ENCODE measurements at regions not wholly inside any gene's neighbourhood (a gene's known extent, or its start where the extent isn't known, plus 50 kb on each side); places are given as distances from the start of the nearest gene placed in this dataset.

DNA sequence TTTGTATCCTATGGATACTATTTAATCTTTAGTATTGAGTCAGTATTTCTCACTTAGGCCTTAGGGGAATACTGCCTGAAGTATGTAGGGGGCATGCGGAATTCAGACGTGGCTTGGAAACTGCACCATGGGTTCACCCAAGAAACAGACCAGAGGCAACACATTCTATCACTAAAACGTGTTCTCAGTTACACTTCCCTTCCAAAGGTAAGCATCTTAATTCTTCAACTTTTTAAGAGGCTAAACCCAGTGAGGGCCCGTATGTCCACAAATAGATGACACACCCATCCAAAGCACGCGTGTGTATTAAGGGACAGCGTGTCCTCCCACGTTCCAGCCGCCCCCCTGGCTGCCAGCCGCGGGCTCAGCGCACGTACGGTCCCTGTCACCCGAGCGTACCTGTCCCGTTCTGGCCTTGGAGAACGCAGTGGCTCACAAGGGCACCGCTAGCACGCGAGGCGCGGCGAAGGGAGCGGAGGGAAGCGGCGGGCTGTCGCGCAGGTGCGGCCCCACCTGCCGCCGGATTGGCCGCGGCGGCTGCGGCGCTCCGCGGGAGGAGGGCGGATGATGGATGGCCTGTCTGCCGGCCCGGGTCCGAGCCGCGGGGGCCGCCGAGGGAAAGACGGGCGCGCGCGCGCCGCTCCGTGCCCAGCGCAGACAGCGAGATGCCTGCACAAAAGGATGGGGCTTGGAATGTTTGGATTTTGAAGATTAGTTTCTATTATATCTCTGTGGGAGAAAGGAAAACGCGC lies 1003.9 kb upstream of the NR2F2 start:
- Histone ChIP-seq H2AFZ (ENCODE audit: low read length) (no peak overlapping the region), H3K4me3 (ENCODE audit: low read length) (no peak overlapping the region), H3K9me3 (ENCODE audit: low read length) (peaks cover 17% of the 10 kb centered on the region)

DNA sequence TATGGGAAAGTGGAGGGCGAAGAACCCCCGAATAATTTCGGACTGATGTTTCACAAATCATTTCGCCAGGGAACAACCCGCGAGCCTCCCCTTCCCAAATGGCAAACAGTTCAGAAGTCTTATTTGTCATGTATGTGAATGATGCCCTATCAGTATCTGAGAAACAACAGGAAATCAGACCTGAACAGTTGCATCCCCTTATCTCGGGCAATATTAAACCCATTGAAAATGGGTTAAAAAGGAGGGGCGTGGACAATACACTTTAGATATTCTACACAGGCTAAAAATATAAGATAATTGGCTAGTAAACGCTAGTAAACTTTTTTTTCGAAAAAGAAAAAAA lies 1003.3 kb upstream of the NR2F2 start:
- Histone ChIP-seq H3K27me3 (ENCODE audit: low read length) (no peaks in the 10 kb centered on the region), H4K20me1 (ENCODE audit: insufficient read depth, low read depth, low read length) (no peaks in the 10 kb centered on the region), H3K9me3 (ENCODE audit: low read length) (peaks cover 17% of the 10 kb centered on the region), H3K4me2 (ENCODE audit: low read depth, low read length, poor library complexity, severe bottlenecking) (no peak overlapping the region), H3K79me2 (ENCODE audit: low read length) (no peaks in the 10 kb centered on the region), H3K9me2 (replicated peaks; ENCODE audit: insufficient read depth, low read length) (no peaks in the 10 kb centered on the region), H3K9ac (ENCODE audit: low read length) (no peak overlapping the region), H2AFZ (ENCODE audit: low read length) (no peak overlapping the region), H3K4me1 (ENCODE audit: low read length) (no peaks in the 10 kb centered on the region), H3K36me3 (ENCODE audit: insufficient read depth, low read length) (no peaks in the 10 kb centered on the region), H3K27ac (ENCODE audit: low read length) (no peak overlapping the region), H3K4me3 (ENCODE audit: low read length) (no peak overlapping the region)
- no peak for DNase-seq

More for the DNA sequence above, 1003.9 kb upstream of the NR2F2 start:
- Histone ChIP-seq H3K4me1 (ENCODE audit: low read length) (no peaks in the 10 kb centered on the region), H3K79me2 (ENCODE audit: low read length) (no peaks in the 10 kb centered on the region), H3K27me3 (ENCODE audit: low read length) (no peaks in the 10 kb centered on the region), H3K36me3 (ENCODE audit: insufficient read depth, low read length) (no peaks in the 10 kb centered on the region), H3K9me2 (replicated peaks; ENCODE audit: insufficient read depth, low read length) (no peaks in the 10 kb centered on the region), H4K20me1 (ENCODE audit: insufficient read depth, low read depth, low read length) (no peaks in the 10 kb centered on the region), H3K27ac (ENCODE audit: low read length) (no peak overlapping the region), H3K9ac (ENCODE audit: low read length) (no peak overlapping the region), H3K4me2 (ENCODE audit: low read depth, low read length, poor library complexity, severe bottlenecking) (no peak overlapping the region)
- no peak for DNase-seq

DNA sequence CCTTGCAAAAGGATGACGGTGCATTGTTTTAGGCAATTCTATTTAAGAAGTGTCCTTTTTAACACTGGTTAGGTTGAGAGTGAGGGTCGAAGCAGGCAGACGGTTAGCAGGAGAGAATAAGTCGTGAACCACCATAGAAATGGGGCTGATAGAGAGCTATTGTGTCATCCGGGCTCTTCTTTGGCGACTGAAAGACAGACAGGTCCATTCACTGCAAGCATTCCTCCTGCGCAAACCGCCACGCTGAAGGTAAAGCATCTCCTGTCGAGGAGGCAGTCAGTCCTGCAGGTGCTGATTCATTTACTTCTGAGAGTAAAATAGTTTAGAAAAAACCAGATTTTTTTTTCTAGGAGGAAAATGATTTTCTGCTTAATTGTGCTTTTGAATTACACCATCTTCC lies 1002.8 kb upstream of the NR2F2 start:
- no peak overlapping the region for H3K9ac ChIP-seq (ENCODE audit: low read length)

DNA sequence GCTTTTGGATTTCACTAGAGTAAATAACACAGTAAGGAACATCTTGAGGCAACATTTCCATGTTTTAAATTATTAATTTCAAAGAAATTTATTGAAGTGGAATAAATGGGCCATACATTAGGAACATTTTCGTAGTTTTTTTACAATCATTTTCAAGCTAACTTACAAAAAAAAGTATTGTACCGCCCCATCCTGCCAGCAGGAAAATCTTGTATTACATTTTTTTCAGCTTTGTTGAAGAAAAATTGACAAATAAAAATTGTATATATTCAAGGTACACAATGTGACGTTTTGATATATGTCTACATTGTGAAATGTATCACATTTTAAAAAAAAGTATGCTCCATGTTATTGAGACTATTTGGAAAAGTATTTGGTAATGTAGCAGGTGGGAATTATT lies 1001.9 kb upstream of the NR2F2 start:
- H3K79me2 ChIP-seq (ENCODE audit: low read length) = no peaks in the 10 kb centered on the region
- H3K9me2 ChIP-seq (replicated peaks; ENCODE audit: insufficient read depth, low read length) = no peaks in the 10 kb centered on the region
- H3K9me3 ChIP-seq (ENCODE audit: low read length) = peaks cover 15% of the 10 kb centered on the region
- H3K4me2 ChIP-seq (ENCODE audit: low read depth, low read length, poor library complexity, severe bottlenecking) = no peak overlapping the region
- no peaks in the 10 kb centered on the region for H3K4me1 ChIP-seq (ENCODE audit: low read length)
- no peak for DNase-seq
- H3K36me3 ChIP-seq (ENCODE audit: insufficient read depth, low read length) = no peaks in the 10 kb centered on the region
- H3K9ac ChIP-seq (ENCODE audit: low read length) = no peak overlapping the region
- no peaks in the 10 kb centered on the region for H3K27me3 ChIP-seq (ENCODE audit: low read length)
- no peak overlapping the region for H2AFZ ChIP-seq (ENCODE audit: low read length)
- H3K4me3 ChIP-seq (ENCODE audit: low read length) = no peak overlapping the region
- no peak overlapping the region for H3K27ac ChIP-seq (ENCODE audit: low read length)
- H4K20me1 ChIP-seq (ENCODE audit: insufficient read depth, low read depth, low read length) = no peaks in the 10 kb centered on the region

More for the DNA sequence above, 1002.8 kb upstream of the NR2F2 start:
- H2AFZ ChIP-seq (ENCODE audit: low read length) = no peak overlapping the region
- H3K27ac ChIP-seq (ENCODE audit: low read length) = no peak overlapping the region
- no peaks in the 10 kb centered on the region for H3K4me1 ChIP-seq (ENCODE audit: low read length)
- no peaks in the 10 kb centered on the region for H4K20me1 ChIP-seq (ENCODE audit: insufficient read depth, low read depth, low read length)
- no peak for DNase-seq
- no peaks in the 10 kb centered on the region for H3K36me3 ChIP-seq (ENCODE audit: insufficient read depth, low read length)
- H3K9me2 ChIP-seq (replicated peaks; ENCODE audit: insufficient read depth, low read length) = no peaks in the 10 kb centered on the region
- H3K27me3 ChIP-seq (ENCODE audit: low read length) = no peaks in the 10 kb centered on the region
- H3K9me3 ChIP-seq (ENCODE audit: low read length) = peaks cover 17% of the 10 kb centered on the region
- no peak overlapping the region for H3K4me3 ChIP-seq (ENCODE audit: low read length)
- no peaks in the 10 kb centered on the region for H3K79me2 ChIP-seq (ENCODE audit: low read length)
- no peak overlapping the region for H3K4me2 ChIP-seq (ENCODE audit: low read depth, low read length, poor library complexity, severe bottlenecking)

DNA sequence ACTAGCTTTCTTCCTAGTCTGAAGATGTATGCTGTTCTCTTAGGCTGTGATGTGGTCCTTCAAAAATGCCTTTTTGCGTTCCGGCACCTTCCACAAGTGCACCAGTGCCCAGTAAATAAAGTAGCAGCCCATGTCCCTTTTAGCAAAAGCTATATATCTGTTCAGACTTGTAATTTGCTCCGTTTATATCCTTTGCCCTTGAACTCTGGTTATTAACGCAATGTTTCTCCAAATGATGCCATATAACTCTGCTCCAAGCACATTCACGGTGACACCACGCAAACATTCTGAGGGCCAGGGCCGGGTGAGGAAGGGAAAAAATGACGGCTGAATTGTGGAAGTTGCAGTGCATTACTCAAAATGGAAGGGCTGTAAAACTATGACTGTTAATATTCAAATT lies 1001.1 kb upstream of the NR2F2 start:
- no peaks in the 10 kb centered on the region for H3K79me2 ChIP-seq (ENCODE audit: low read length)
- no peaks in the 10 kb centered on the region for H3K27me3 ChIP-seq (ENCODE audit: low read length)
- no peak overlapping the region for H3K27ac ChIP-seq (ENCODE audit: low read length)
- no peak overlapping the region for H3K9ac ChIP-seq (ENCODE audit: low read length)
- H3K4me1 ChIP-seq (ENCODE audit: low read length) = no peaks in the 10 kb centered on the region
- no peak overlapping the region for H3K4me3 ChIP-seq (ENCODE audit: low read length)
- no peak overlapping the region for H3K4me2 ChIP-seq (ENCODE audit: low read depth, low read length, poor library complexity, severe bottlenecking)
- no peaks in the 10 kb centered on the region for H3K9me2 ChIP-seq (replicated peaks; ENCODE audit: insufficient read depth, low read length)
- no peak overlapping the region for H2AFZ ChIP-seq (ENCODE audit: low read length)
- no peak for DNase-seq
- no peaks in the 10 kb centered on the region for H3K36me3 ChIP-seq (ENCODE audit: insufficient read depth, low read length)
- H3K9me3 ChIP-seq (ENCODE audit: low read length) = peaks cover 10% of the 10 kb centered on the region; the same call in 1 of the 2 replicates
- no peaks in the 10 kb centered on the region for H4K20me1 ChIP-seq (ENCODE audit: insufficient read depth, low read depth, low read length)

DNA sequence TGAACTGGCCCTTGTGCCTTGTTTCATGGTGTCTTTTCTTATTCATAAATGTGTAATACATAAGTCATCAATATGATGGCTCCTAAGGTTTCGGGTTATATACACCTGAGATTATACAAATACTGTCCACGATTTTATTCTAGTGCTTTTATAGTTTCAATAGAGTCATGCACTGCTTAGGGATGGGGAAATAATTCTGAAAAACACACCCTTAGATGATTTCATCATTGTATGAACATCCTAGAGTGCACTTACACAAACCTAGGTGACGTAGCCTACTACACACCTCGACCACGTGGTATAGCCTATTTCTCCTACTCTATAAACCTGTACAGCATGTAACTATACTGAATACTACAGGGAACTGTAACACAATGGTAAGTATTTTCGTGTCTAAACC lies 988.8 kb upstream of the NR2F2 start:
- no peaks in the 10 kb centered on the region for H3K36me3 ChIP-seq (ENCODE audit: insufficient read depth, low read length)
- no peak overlapping the region for H3K27ac ChIP-seq (ENCODE audit: low read length)
- peaks cover 24% of the 10 kb centered on the region for H3K9me3 ChIP-seq (ENCODE audit: low read length)
- H2AFZ ChIP-seq (ENCODE audit: low read length) = no peak overlapping the region
- DNase-seq = no peak
- H3K9ac ChIP-seq (ENCODE audit: low read length) = no peak overlapping the region
- no peaks in the 10 kb centered on the region for H3K27me3 ChIP-seq (ENCODE audit: low read length)
- no peak overlapping the region for H3K4me2 ChIP-seq (ENCODE audit: low read depth, low read length, poor library complexity, severe bottlenecking)
- no peaks in the 10 kb centered on the region for H4K20me1 ChIP-seq (ENCODE audit: insufficient read depth, low read depth, low read length)
- no peaks in the 10 kb centered on the region for H3K4me1 ChIP-seq (ENCODE audit: low read length)
- no peak overlapping the region for H3K4me3 ChIP-seq (ENCODE audit: low read length)
- no peaks in the 10 kb centered on the region for H3K9me2 ChIP-seq (replicated peaks; ENCODE audit: insufficient read depth, low read length)
- no peaks in the 10 kb centered on the region for H3K79me2 ChIP-seq (ENCODE audit: low read length)

DNA sequence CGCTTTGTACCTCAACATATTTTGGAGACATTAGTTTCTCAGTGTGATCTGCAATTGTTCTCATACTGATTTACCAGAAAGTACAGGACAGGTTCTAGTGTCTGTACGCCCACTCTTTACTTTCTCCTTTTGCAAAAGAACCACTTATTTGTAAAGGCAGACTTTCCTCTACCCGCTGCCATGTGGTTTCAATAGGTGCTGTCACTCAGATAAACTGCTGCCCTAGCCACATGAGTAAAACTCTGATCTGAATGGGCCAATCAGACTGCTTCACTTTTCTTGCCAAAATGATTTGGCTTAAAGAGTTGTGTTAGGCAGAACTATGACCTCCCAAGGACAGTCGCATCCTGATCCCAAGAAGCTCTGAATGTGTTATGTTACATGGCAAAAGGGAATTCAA lies 984.6 kb upstream of the NR2F2 start:
- DNase-seq = no peak
- no peak overlapping the region for H3K9ac ChIP-seq (ENCODE audit: low read length)
- no peak overlapping the region for H3K27ac ChIP-seq (ENCODE audit: low read length)
- H2AFZ ChIP-seq (ENCODE audit: low read length) = no peak overlapping the region
- no peaks in the 10 kb centered on the region for H3K79me2 ChIP-seq (ENCODE audit: low read length)
- H3K27me3 ChIP-seq (ENCODE audit: low read length) = no peaks in the 10 kb centered on the region
- peaks cover 24% of the 10 kb centered on the region for H3K9me3 ChIP-seq (ENCODE audit: low read length)
- H3K4me3 ChIP-seq (ENCODE audit: low read length) = no peak overlapping the region
- no peak overlapping the region for H3K4me2 ChIP-seq (ENCODE audit: low read depth, low read length, poor library complexity, severe bottlenecking)
- H3K36me3 ChIP-seq (ENCODE audit: insufficient read depth, low read length) = no peaks in the 10 kb centered on the region
- H4K20me1 ChIP-seq (ENCODE audit: insufficient read depth, low read depth, low read length) = no peaks in the 10 kb centered on the region
- H3K9me2 ChIP-seq (replicated peaks; ENCODE audit: insufficient read depth, low read length) = no peaks in the 10 kb centered on the region
- H3K4me1 ChIP-seq (ENCODE audit: low read length) = no peaks in the 10 kb centered on the region

DNA sequence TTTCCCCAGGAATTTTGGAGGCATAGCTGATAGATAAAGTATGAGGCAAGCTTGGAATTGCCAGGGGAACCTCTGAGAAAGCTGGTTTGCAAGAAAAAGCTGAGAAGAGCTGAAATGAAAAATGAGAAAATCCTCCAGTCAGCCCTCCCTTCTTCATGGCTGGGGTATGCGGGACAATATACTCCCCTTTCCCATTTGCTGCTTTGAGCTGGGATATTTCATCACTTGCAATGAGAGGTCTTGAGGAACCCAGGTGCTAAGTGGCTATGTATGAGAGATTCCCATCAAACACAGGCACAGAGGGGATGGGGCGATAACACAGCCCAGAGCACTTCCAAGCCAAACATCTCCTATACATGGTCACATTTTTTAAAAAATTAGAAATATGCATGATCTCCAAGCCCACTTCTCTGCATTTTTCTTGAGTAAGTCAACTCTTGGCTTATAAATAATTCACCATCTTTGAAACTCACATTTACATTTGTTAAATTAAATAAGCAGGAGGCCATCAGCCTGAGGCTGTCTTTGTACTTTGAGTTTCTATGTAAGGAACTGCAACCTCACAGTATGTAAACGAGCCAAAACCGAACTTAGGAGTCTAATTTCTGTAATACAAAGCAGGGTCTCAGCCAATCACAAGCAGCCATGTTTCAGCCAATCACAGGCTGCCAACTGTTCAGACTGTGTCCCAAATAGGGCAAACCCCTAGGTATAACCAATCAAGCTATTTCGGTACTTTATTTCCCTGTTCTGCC lies 983.6 kb upstream of the NR2F2 start:
- DNase-seq = no peak
- H3K9me2 ChIP-seq (replicated peaks; ENCODE audit: insufficient read depth, low read length) = no peaks in the 10 kb centered on the region
- no peak overlapping the region for H3K27ac ChIP-seq (ENCODE audit: low read length)
- no peaks in the 10 kb centered on the region for H3K79me2 ChIP-seq (ENCODE audit: low read length)
- peaks cover 27% of the 10 kb centered on the region for H3K9me3 ChIP-seq (ENCODE audit: low read length)
- H3K4me3 ChIP-seq (ENCODE audit: low read length) = no peak overlapping the region
- no peaks in the 10 kb centered on the region for H3K27me3 ChIP-seq (ENCODE audit: low read length)
- no peak overlapping the region for H3K9ac ChIP-seq (ENCODE audit: low read length)
- H4K20me1 ChIP-seq (ENCODE audit: insufficient read depth, low read depth, low read length) = no peaks in the 10 kb centered on the region
- H2AFZ ChIP-seq (ENCODE audit: low read length) = no peak overlapping the region
- no peaks in the 10 kb centered on the region for H3K36me3 ChIP-seq (ENCODE audit: insufficient read depth, low read length)
- no peaks in the 10 kb centered on the region for H3K4me1 ChIP-seq (ENCODE audit: low read length)
- no peak overlapping the region for H3K4me2 ChIP-seq (ENCODE audit: low read depth, low read length, poor library complexity, severe bottlenecking)

Data from Karpas-422 (cell line).